Heart left ventricle (tissue), 13 donors: ENCODE measurements at regions not wholly inside any gene's neighbourhood (a gene's known extent, or its start where the extent isn't known, plus 50 kb on each side); places are given as distances from the start of the nearest gene placed in this dataset.

Source experiments
- CTCF ChIP-seq, 12 donors: fragments of 200-600 bp; sonication (generic) in 4 of 12; IDR thresholded peaks; one replicate each; pipeline versions ENCODE4 v1.5.0 to v1.8.0; 2018 to 2022; ENCODE audit warnings: antibody characterized with exemption in 12 of 12, mild to moderate bottlenecking in 5 of 12
- POLR2A ChIP-seq, 2 donors: fragments of 450-650 bp; IDR thresholded peaks; one replicate each; pipeline ENCODE4 v1.6.1; 2017; ENCODE audit warnings: antibody characterized with exemption in 2 of 2, mild to moderate bottlenecking in 2 of 2, moderate library complexity in 2 of 2
- donor health status: ischemic (EF 13 %, LVEDD 7.1; RV severe dilation, severe dysfunction).
- donor health status: DM: no; HTN: yes; CAD: no.
- donor health status: DM: no; HTN: no; CAD: no.
- donor health status: ischemic (EF 25% LVEDD 6.9; RV normal size, moderate dysfunction).
- donor health status: ischemic (EF 25% LVEDD 5.7; RV mildly dilated, moderate dysfunction).
- donor health status: ischemic (EF 35%, LVEDD 5.7; RV mildly dilated, moderate dysfunction).
- donor health status: nonischemic (EF 11% LVEDD 7.7; RV severe dilation, severe dysfunction).
- donor health status: DM: yes; HTN: yes; CAD: no.
- donor health status: PGD.
- donor health status: ischemic (EF 29% LVEDD 5.4; RV normal size, mild dysfunction).
- donor health status: nonischemic (EF 23%, LVEDD 6.1; RV moderate dilation, normal function).

GRCh38 chr1:184820956-184821355, 66.3 kb upstream of the EDEM3 start:
- no peak for TF ChIP-seq POLR2A (IDR thresholded peaks at IDR 0.05)
- TF ChIP-seq CTCF (IDR thresholded peaks at IDR 0.05): no peak
